HCT116 (cell line): ENCODE measurements at regions not wholly inside any gene's neighbourhood (a gene's known extent, or its start where the extent isn't known, plus 50 kb on each side); places are given as distances from the start of the nearest gene placed in this dataset.

Experiments
- ATAC-seq: fragments of 200-7000 bp; cut with Tn5 transposase; 2 replicates; pipeline ENCODE4 v1.9.1; 2020; ENCODE audit warnings: mild to moderate bottlenecking, moderate library complexity
- BruUV-seq: library from RNA; stranded (reverse); fragments of 400-500 nt; replicated peaks from 2 replicates; lab custom pipeline; 2021; lab: Mats Ljungman, UMichigan
- CTCF ChIA-PET: fragments of 300-600 bp; sonication (Branson Sonifier 250); formaldehyde crosslinking; loops from one replicate; lab custom pipeline; 2021; ENCODE audit warnings: antibody characterized with exemption; lab: Charles Lee
- POLR2A ChIA-PET: fragments of 300-600, 350-600 bp; sonication (Branson Sonifier 250); formaldehyde crosslinking; loops from one replicate; lab custom pipeline; 2021; ENCODE audit warnings: antibody characterized with exemption; lab: Charles Lee
- RAD21 ChIA-PET, 2 experiments: fragments of 300-600 bp; sonication (Branson Sonifier 250); formaldehyde crosslinking; loops; one replicate each; lab custom pipeline; 2023; ENCODE audit warnings: low total read pairs in 2 of 2; ENCODE audit not compliant: uncharacterized antibody in 2 of 2, unreplicated experiment in 2 of 2, low non-redundant PET in 1 of 2; lab: Charles Lee
- DNase-seq: peaks from one replicate; pipeline ENCODE4 v3.0.0-alpha.2; 2010; ENCODE audit warnings: low read depth, low spot score
- H2AFZ ChIP-seq: fragments of 200-600 bp; shearing (Covaris generic), sonication (generic); 2 replicates; pipeline ENCODE4 v1.6.1; 2017; ENCODE audit warnings: low read depth, mixed run types, mixed read lengths, antibody characterized with exemption, low read length; ENCODE audit not compliant: poor library complexity, severe bottlenecking
- H3K27ac ChIP-seq: 2 replicates; pipeline ENCODE4 v1.5.1; 2012; ENCODE audit warnings: low read depth, low read length
- H3K27me3 ChIP-seq: fragments of 200-600 bp; sonication (generic); 2 replicates; pipeline ENCODE4 v1.6.1; 2016; ENCODE audit warnings: mixed run types, low read length, mixed read lengths; ENCODE audit not compliant: insufficient read depth
- H3K36me3 ChIP-seq, 2 experiments: fragments of 200-500 bp in 1 of 2; fragments of 200-600 bp in 1 of 2; sonication (Bioruptor generic) in 1 of 2; sonication (generic) in 1 of 2; 2 replicates each; pipeline versions ENCODE4 v1.5.1 to v1.6.1; 2014 to 2016; ENCODE audit warnings: low read length in 2 of 2, inconsistent platforms in 1 of 2, mixed read lengths in 1 of 2, mixed run types in 1 of 2; ENCODE audit not compliant: insufficient read depth in 2 of 2, control insufficient read depth in 1 of 2
- H3K4me1 ChIP-seq, 2 experiments: fragments of 200-600 bp in 1 of 2; sonication (generic) in 1 of 2; 2 replicates each; pipeline versions ENCODE4 v1.5.1 to v1.6.1; 2012 to 2017; ENCODE audit warnings: low read length in 2 of 2, inconsistent platforms in 1 of 2, mild to moderate bottlenecking in 1 of 2, mixed read lengths in 1 of 2, mixed run types in 1 of 2, moderate library complexity in 1 of 2; ENCODE audit not compliant: insufficient read depth in 2 of 2, control insufficient read depth in 1 of 2
- H3K4me2 ChIP-seq: fragments of 200-600 bp; sonication (generic); 2 replicates; pipeline ENCODE4 v1.6.1; 2017; ENCODE audit warnings: mixed run types, low read length, mixed read lengths
- H3K4me3 ChIP-seq, 2 experiments: fragments of 200-600 bp in 1 of 2; sonication (generic) in 1 of 2; replicated peaks in 1 of 2; 2 replicates each; pipeline ENCODE4 v1.5.1; 2011 to 2016; ENCODE audit warnings: low read length in 2 of 2, control low read depth in 1 of 2, low read depth in 1 of 2, mild to moderate bottlenecking in 1 of 2, mixed read lengths in 1 of 2, mixed run types in 1 of 2
- H3K79me2 ChIP-seq: fragments of 200-600 bp; sonication (generic); 2 replicates; pipeline ENCODE4 v1.6.1; 2017; ENCODE audit warnings: mild to moderate bottlenecking, mixed run types, low read length, moderate library complexity, mixed read lengths; ENCODE audit not compliant: insufficient read depth
- H3K9ac ChIP-seq: fragments of 200-600 bp; sonication (generic); 2 replicates; pipeline ENCODE4 v1.6.1; 2016; ENCODE audit warnings: low read length, mixed read lengths
- H3K9me2 ChIP-seq: fragments of 200-600 bp; sonication (generic), shearing (Covaris generic); 2 replicates; pipeline ENCODE4 v1.6.1; 2017; ENCODE audit warnings: mixed run types, mild to moderate bottlenecking, moderate library complexity; ENCODE audit not compliant: insufficient read depth
- H3K9me3 ChIP-seq, 2 experiments: fragments of 200-500 bp in 1 of 2; fragments of 200-600 bp in 1 of 2; sonication (Bioruptor generic) in 1 of 2; sonication (generic) in 1 of 2; 2 replicates each; pipeline ENCODE4 v1.6.1; 2014 to 2017; ENCODE audit warnings: low read length in 2 of 2, mixed read lengths in 2 of 2, inconsistent platforms in 1 of 2, low read depth in 1 of 2, mild to moderate bottlenecking in 1 of 2, mixed run types in 1 of 2, moderate library complexity in 1 of 2; ENCODE audit not compliant: control insufficient read depth in 1 of 2, insufficient read depth in 1 of 2
- H4K20me1 ChIP-seq: fragments of 200-600 bp; sonication (generic), shearing (Covaris generic); 2 replicates; pipeline ENCODE4 v1.6.1; 2017; ENCODE audit warnings: mixed run types, mild to moderate bottlenecking, moderate library complexity; ENCODE audit not compliant: insufficient read depth
- ATF3 ChIP-seq: IDR thresholded peaks from 2 replicates; pipeline ENCODE4 v1.6.1; 2012
- CEBPB ChIP-seq: IDR thresholded peaks from 2 replicates; pipeline ENCODE4 v1.6.1; 2012; ENCODE audit warnings: low read depth
- CTCF ChIP-seq, 3 experiments: fragments of 200-600 bp in 1 of 3; sonication (generic) in 1 of 3; IDR thresholded peaks in 2 of 3; conservative IDR thresholded peaks in 1 of 3; 2 replicates each; pipeline ENCODE4 v1.5.1; 2012 to 2017; ENCODE audit warnings: low read depth in 2 of 3, low read length in 2 of 3, antibody characterized with exemption in 1 of 3, borderline replicate concordance in 1 of 3, control low read depth in 1 of 3, mild to moderate bottlenecking in 1 of 3, mixed read lengths in 1 of 3, mixed run types in 1 of 3, moderate library complexity in 1 of 3; ENCODE audit not compliant: insufficient read depth in 1 of 3
- EGR1 ChIP-seq: IDR thresholded peaks from 2 replicates; pipeline ENCODE4 v1.6.1; 2012; ENCODE audit warnings: low read depth
- ELF1 ChIP-seq: IDR thresholded peaks from 2 replicates; pipeline ENCODE4 v1.6.1; 2012; ENCODE audit warnings: low read depth, borderline replicate concordance
- EZH2phosphoT487 ChIP-seq: fragments of 200-600 bp; IDR thresholded peaks from 2 replicates; pipeline ENCODE4 v1.6.1; 2018; ENCODE audit warnings: antibody characterized with exemption, borderline replicate concordance
- POLR2A ChIP-seq: IDR thresholded peaks from 2 replicates; pipeline ENCODE4 v1.7.0; 2011; ENCODE audit warnings: borderline replicate concordance; ENCODE audit not compliant: insufficient read depth, insufficient read length; ENCODE audit errors: extremely low read depth
- POLR2AphosphoS5 ChIP-seq: IDR thresholded peaks from 2 replicates; pipeline ENCODE4 v1.6.1; 2011; ENCODE audit warnings: mild to moderate bottlenecking, low read depth, low read length, moderate library complexity
- RAD21 ChIP-seq: IDR thresholded peaks from 2 replicates; pipeline ENCODE4 v1.6.1; 2012; ENCODE audit warnings: low read depth, mild to moderate bottlenecking
- SIN3A ChIP-seq: IDR thresholded peaks from 2 replicates; pipeline ENCODE4 v1.6.1; 2012; ENCODE audit warnings: low read depth
- SRF ChIP-seq: IDR thresholded peaks from 2 replicates; pipeline ENCODE4 v1.6.1; 2012; ENCODE audit warnings: low read depth
- TCF7L2 ChIP-seq: IDR thresholded peaks from 2 replicates; pipeline ENCODE4 v1.7.0; 2011; ENCODE audit warnings: borderline replicate concordance, inconsistent platforms; ENCODE audit not compliant: insufficient read depth, insufficient read length; ENCODE audit errors: extremely low read depth
- YY1 ChIP-seq: IDR thresholded peaks from 2 replicates; pipeline ENCODE4 v1.6.1; 2011; ENCODE audit warnings: low read length, low read depth, moderate library complexity, mild to moderate bottlenecking; ENCODE audit not compliant: insufficient replicate concordance; ENCODE audit errors: extremely low read depth
- ZBTB33 ChIP-seq: IDR thresholded peaks from 2 replicates; pipeline ENCODE4 v1.6.1; 2011; ENCODE audit warnings: mild to moderate bottlenecking, low read length, moderate library complexity; ENCODE audit not compliant: insufficient replicate concordance; ENCODE audit errors: extremely low read depth
- ZFX ChIP-seq: fragments of 450-650 bp; IDR thresholded peaks from 2 replicates; pipeline ENCODE4 v1.6.1; 2017
- intact Hi-C: fragments of 100-400 bp; cut with micrococcal nuclease; formaldehyde crosslinking; loops from 2 replicates; pipeline ENCODE4 v1.10.0; 2022

GRCh38 chr4:37531151-37531550 lies 155.0 kb downstream of the RELL1 start:
- BruUV-seq: no TSS peak
- no peaks in the 10 kb centered on the region for H4K20me1 ChIP-seq
- H3K4me1 ChIP-seq: no peaks in the 10 kb centered on the region
- H3K9me3 ChIP-seq: no peaks in the 10 kb centered on the region
- H3K27ac ChIP-seq: no peak overlapping the region
- ChIA-PET RAD21 (no interaction called here), POLR2A (no interaction called here), CTCF (no interaction called here)
- H3K79me2 ChIP-seq: no peaks in the 10 kb centered on the region
- intact Hi-C loops: no loop called here
- no peaks in the 10 kb centered on the region for H3K27me3 ChIP-seq
- ATAC-seq (no peak), DNase-seq (no peak)
- no peaks in the 10 kb centered on the region for H3K36me3 ChIP-seq
- H3K4me3 ChIP-seq: no peak overlapping the region
- no peak overlapping the region for H3K4me2 ChIP-seq
- H3K9ac ChIP-seq: no peak overlapping the region
- no peaks in the 10 kb centered on the region for H3K9me2 ChIP-seq
- no peak for TF ChIP-seq SRF
- no peak for TF ChIP-seq ATF3
- H2AFZ ChIP-seq: no peak overlapping the region

- no peak overlapping the region for H3K4me2 ChIP-seq
- CTCF ChIA-PET: no interaction called here
- no peaks in the 10 kb centered on the region for H4K20me1 ChIP-seq
- no peaks in the 10 kb centered on the region for H3K9me3 ChIP-seq
- BruUV-seq: no TSS peak
- H3K36me3 ChIP-seq: no peaks in the 10 kb centered on the region
- TF ChIP-seq ATF3 (no peak), POLR2A (no peak), TCF7L2 (no peak), YY1 (no peak), SRF (no peak), ZFX (no peak), CTCF (IDR thresholded peaks at IDR 0.05 in 2 of 3, conservative IDR thresholded peaks at IDR 0.05 in 1 of 3; ENCODE audit: borderline replicate concordance in 1 of 3, insufficient read depth in 1 of 3, low read depth in 2 of 3, low read length in 2 of 3) (no peak), EGR1 (no peak), ELF1 (no peak), RAD21 (no peak), SIN3A (no peak), ZBTB33 (no peak), EZH2phosphoT487 (no peak), POLR2AphosphoS5 (no peak), CEBPB (no peak)
- TF ChIP-seq, all 23 proteins: peak for 0
- ATAC-seq (no peak), DNase-seq (no peak)
- H3K4me1 ChIP-seq: no peaks in the 10 kb centered on the region
- H3K27ac ChIP-seq: no peak overlapping the region
- POLR2A ChIA-PET: no interaction called here
- RAD21 ChIA-PET: no interaction called here
- H2AFZ ChIP-seq: no peak overlapping the region
- no peak overlapping the region for H3K4me3 ChIP-seq
- H3K27me3 ChIP-seq: no peaks in the 10 kb centered on the region
- intact Hi-C loops: no loop called here
- no peaks in the 10 kb centered on the region for H3K9me2 ChIP-seq
- H3K79me2 ChIP-seq: no peaks in the 10 kb centered on the region
- H3K9ac ChIP-seq: no peak overlapping the region
Measured at GRCh38 chr4:37530451-37530850, 155.7 kb downstream of the RELL1 start.
